K562 (cell line): ENCODE measurements at regions not wholly inside any gene's neighbourhood (a gene's known extent, or its start where the extent isn't known, plus 50 kb on each side); places are given as distances from the start of the nearest gene placed in this dataset.

Source experiments
- ATAC-seq: fragments of 200-7000 bp; cut with Tn5 transposase; 3 replicates; pipeline ENCODE4 v1.9.1; 2020; ENCODE audit warnings: moderate library complexity
- BruUV-seq: library from RNA; stranded (reverse); fragments of 400-500 nt; replicated peaks from 2 replicates; lab custom pipeline; 2021; lab: Mats Ljungman, UMichigan
- CTCF ChIA-PET: fragments of 300-600 bp; formaldehyde crosslinking; extraction: SDS; loops from one replicate; lab custom pipeline; 2021; ENCODE audit warnings: low intra/inter-chr PET ratio; lab: Yijun Ruan, JAX
- POLR2A ChIA-PET: fragments of 300-600, 350-650 bp; sonication (Branson Sonifier 250); formaldehyde crosslinking; extraction: SDS; loops from one replicate; lab custom pipeline; 2021; ENCODE audit warnings: antibody characterized with exemption, inconsistent platforms; lab: Yijun Ruan, JAX
- DNase-seq, 4 experiments: peaks; one replicate each; pipeline versions ENCODE4 v3.0.0 to v3.0.0-alpha.2; 2011 to 2018; ENCODE audit warnings: low spot score in 3 of 4, mixed read lengths in 3 of 4; ENCODE audit errors: extremely low read depth in 1 of 4
- FAIRE-seq: peaks from 2 replicates; lab custom pipeline; 2011; peaks lifted over from hg19 to GRCh38; lab: Jason Lieb, UNC
- H2AFZ ChIP-seq: 2 replicates; pipeline ENCODE4 v1.6.0; 2011; ENCODE audit warnings: low read depth, low read length, control low read depth, inconsistent platforms
- H3K27ac ChIP-seq: fragments of 200-600 bp; 3 replicates; pipeline ENCODE4 v1.8.0; 2011; ENCODE audit warnings: low read depth, mild to moderate bottlenecking, control low read depth, inconsistent platforms, low read length, moderate library complexity, mixed read lengths; ENCODE audit errors: extremely low read depth
- H3K27me3 ChIP-seq, 2 experiments: fragments of 300-600 bp in 1 of 2; 2 replicates in 1 of 2; 3 replicates in 1 of 2; pipeline versions ENCODE4 v1.6.0 to v1.8.0; 2011; ENCODE audit warnings: inconsistent platforms in 2 of 2, low read length in 2 of 2, mild to moderate bottlenecking in 1 of 2, mixed read lengths in 1 of 2, moderate library complexity in 1 of 2; ENCODE audit not compliant: control insufficient read depth in 2 of 2, insufficient read depth in 2 of 2
- H3K36me3 ChIP-seq: fragments of 300-600 bp; 3 replicates; pipeline ENCODE4 v1.8.0; 2011; ENCODE audit warnings: mild to moderate bottlenecking, low read length, inconsistent platforms; ENCODE audit not compliant: control insufficient read depth, insufficient read depth
- H3K4me1 ChIP-seq, 2 experiments: fragments of 200-600 bp in 1 of 2; replicated peaks in 1 of 2; 2 replicates in 1 of 2; 3 replicates in 1 of 2; pipeline versions ENCODE4 v1.5.1 to v1.8.0; 2011; ENCODE audit warnings: inconsistent platforms in 2 of 2, low read length in 2 of 2, mild to moderate bottlenecking in 1 of 2, mixed read lengths in 1 of 2, moderate library complexity in 1 of 2; ENCODE audit not compliant: control insufficient read depth in 2 of 2, insufficient read depth in 2 of 2
- H3K4me2 ChIP-seq: 2 replicates; pipeline ENCODE4 v1.6.1; 2011; ENCODE audit warnings: low read length, control low read depth, inconsistent platforms, mixed read lengths; ENCODE audit not compliant: insufficient read depth
- H3K4me3 ChIP-seq: fragments of 200-600 bp; sonication (generic), shearing (Covaris generic); 2 replicates; pipeline ENCODE4 v1.5.1; 2016; ENCODE audit warnings: control low read depth, inconsistent platforms
- H3K79me2 ChIP-seq: fragments of 200-600 bp; 3 replicates; pipeline ENCODE4 v1.8.0; 2011; ENCODE audit warnings: low read length, inconsistent platforms; ENCODE audit not compliant: control insufficient read depth, insufficient read depth
- H3K9ac ChIP-seq, 2 experiments: 2 replicates each; pipeline versions ENCODE4 v1.6.0 to v1.6.1; 2011; ENCODE audit warnings: low read depth in 2 of 2, low read length in 2 of 2, control low read depth in 1 of 2, inconsistent platforms in 1 of 2, mild to moderate bottlenecking in 1 of 2, mixed read lengths in 1 of 2; ENCODE audit not compliant: insufficient read depth in 1 of 2
- H3K9me1 ChIP-seq: one replicate; pipeline ENCODE4 v1.6.0; 2011; ENCODE audit warnings: inconsistent platforms, mild to moderate bottlenecking, low read length, moderate library complexity; ENCODE audit not compliant: control insufficient read depth, insufficient read depth
- H3K9me3 ChIP-seq: replicated peaks from 2 replicates; pipeline ENCODE4 v1.5.1; 2011; ENCODE audit warnings: low read depth, low read length, inconsistent platforms; ENCODE audit not compliant: control insufficient read depth, insufficient read depth
- H4K20me1 ChIP-seq: replicated peaks from 2 replicates; pipeline ENCODE4 v1.6.1; 2011; ENCODE audit warnings: low read length, inconsistent platforms, mixed read lengths; ENCODE audit not compliant: control insufficient read depth, insufficient read depth
- BDP1 ChIP-seq: IDR thresholded peaks from 3 replicates; pipeline ENCODE4 v1.6.1; 2011; ENCODE audit not compliant: insufficient read length, insufficient read depth
- CHAMP1 ChIP-seq: fragments of 450-650 bp; IDR thresholded peaks from 2 replicates; pipeline ENCODE4 v1.6.1; 2016; ENCODE audit warnings: mild to moderate bottlenecking
- CHD2 ChIP-seq: IDR thresholded peaks from 2 replicates; pipeline ENCODE4 v1.6.1; 2011; ENCODE audit warnings: low read depth, low read length
- ELF4 ChIP-seq: fragments of 450-650 bp; formaldehyde crosslinking; IDR thresholded peaks from 2 replicates; pipeline ENCODE4 v1.4.0; 2022; ENCODE audit warnings: missing genetic modification characterization
- MYBL2 ChIP-seq, 2 experiments: fragments of 450-650 bp in 1 of 2; sonication (generic) in 1 of 2; formaldehyde crosslinking in 1 of 2; IDR thresholded peaks; 2 replicates each; pipeline versions ENCODE4 v1.6.1 to v1.8.1; 2017 to 2022; ENCODE audit warnings: borderline replicate concordance in 1 of 2, inconsistent platforms in 1 of 2, low read depth in 1 of 2, mild to moderate bottlenecking in 1 of 2, missing genetic modification reagents in 1 of 2, moderate library complexity in 1 of 2
- NONO ChIP-seq, 2 experiments: fragments of 200-400 bp in 1 of 2; fragments of 450-650 bp in 1 of 2; formaldehyde crosslinking in 1 of 2; IDR thresholded peaks; 2 replicates each; pipeline ENCODE4 v1.6.1; 2017; ENCODE audit warnings: low read depth in 2 of 2, mild to moderate bottlenecking in 2 of 2, moderate library complexity in 2 of 2, low read length in 1 of 2
- WGBS: fragments of 100-300 bp; shearing (Covaris generic); methylation state at CpG from one replicate; pipeline ENCODE4 v1.1.6; 2016; ENCODE audit warnings: low coverage, mixed read lengths; ENCODE audit not compliant: insufficient coverage; ENCODE audit errors: missing lambda C conversion rate; 5-methylcytosine and 5-hydroxymethylcytosine counted together
- in situ Hi-C: fragments of 300-500 bp; cut with MboI; formaldehyde crosslinking; loops from 4 replicates; pipeline ENCODE4 v1.15.0; 2018; ENCODE audit warnings: inconsistent platforms, mixed read lengths
- intact Hi-C: fragments of 100-400 bp; cut with micrococcal nuclease; formaldehyde crosslinking; loops from 2 replicates; pipeline ENCODE4 v1.14.2; 2022
- TF ChIP-seq, protein P1 (sequence below): fragments of 450-650 bp; IDR thresholded peaks from 2 replicates; pipeline ENCODE4 v1.6.1; 2017; ENCODE audit warnings: mild to moderate bottlenecking, moderate library complexity

DNA sequence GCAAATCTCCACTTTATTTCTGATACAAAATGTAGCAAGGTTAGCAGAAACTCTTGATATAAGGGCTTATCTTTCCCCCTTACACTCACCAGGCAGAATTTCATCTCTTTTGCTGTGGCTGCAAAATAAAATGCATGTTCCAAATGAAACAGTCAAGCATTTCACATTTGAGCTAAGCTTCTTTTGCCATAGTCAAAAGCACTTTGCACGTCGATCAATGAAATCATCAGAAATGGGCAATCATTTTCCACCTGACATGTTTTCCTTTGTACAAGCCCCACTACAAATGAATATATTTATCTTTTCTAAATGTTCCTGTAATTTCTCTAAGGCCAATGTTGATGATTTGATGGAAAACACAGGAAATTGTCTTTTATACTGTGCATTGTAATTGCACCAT lies 178.4 kb downstream of the ANKRD50 start (continued):
- TF ChIP-seq BDP1 = no peak
- no peak for TF ChIP-seq ELF4 (CRISPR knock-in tag)
- no peak for TF ChIP-seq MYBL2 (IDR thresholded peaks at IDR 0.05; ENCODE audit: low read depth)
- TF ChIP-seq MYBL2 (CRISPR knock-in tag; IDR thresholded peaks at IDR 0.05; ENCODE audit: borderline replicate concordance) = no peak
- no peak for TF ChIP-seq CHAMP1
- TF ChIP-seq, protein P1, sequence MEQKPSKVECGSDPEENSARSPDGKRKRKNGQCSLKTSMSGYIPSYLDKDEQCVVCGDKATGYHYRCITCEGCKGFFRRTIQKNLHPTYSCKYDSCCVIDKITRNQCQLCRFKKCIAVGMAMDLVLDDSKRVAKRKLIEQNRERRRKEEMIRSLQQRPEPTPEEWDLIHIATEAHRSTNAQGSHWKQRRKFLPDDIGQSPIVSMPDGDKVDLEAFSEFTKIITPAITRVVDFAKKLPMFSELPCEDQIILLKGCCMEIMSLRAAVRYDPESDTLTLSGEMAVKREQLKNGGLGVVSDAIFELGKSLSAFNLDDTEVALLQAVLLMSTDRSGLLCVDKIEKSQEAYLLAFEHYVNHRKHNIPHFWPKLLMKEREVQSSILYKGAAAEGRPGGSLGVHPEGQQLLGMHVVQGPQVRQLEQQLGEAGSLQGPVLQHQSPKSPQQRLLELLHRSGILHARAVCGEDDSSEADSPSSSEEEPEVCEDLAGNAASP = no peak

GRCh38 chr4:124535003-124535402 lies 177.5 kb downstream of the ANKRD50 start:
- WGBS = 13% methylated on average over 1 of the region's 1 CpG
- Histone ChIP-seq H3K9me1 (no peaks in the 10 kb centered on the region), H3K27ac (no peak overlapping the region), H3K79me2 (no peaks in the 10 kb centered on the region), H3K27me3 (no peaks in the 10 kb centered on the region), H4K20me1 (no peaks in the 10 kb centered on the region), H3K4me2 (no peak overlapping the region), H3K36me3 (no peaks in the 10 kb centered on the region), H3K4me3 (no peak overlapping the region), H2AFZ (no peak overlapping the region), H3K9ac (no peak overlapping the region), H3K4me1 (no peaks in the 10 kb centered on the region), H3K9me3 (no peaks in the 10 kb centered on the region)
- no peak for TF ChIP-seq NONO (IDR thresholded peaks at IDR 0.05; ENCODE audit: low read depth in 2 of 2, low read length in 1 of 2)
- TF ChIP-seq CHD2 = no peak
- ChIA-PET CTCF (no interaction called here), POLR2A (no interaction called here)
- no TSS peak for BruUV-seq
- no peak for FAIRE-seq
- in situ Hi-C loops (no loop called here), intact Hi-C loops (no loop called here)
- no peak for DNase-seq
- ATAC-seq = no peak
